Middle frontal gyrus (tissue), 1 donor: ENCODE measurements at regions not wholly inside any gene's neighbourhood (a gene's known extent, or its start where the extent isn't known, plus 50 kb on each side); places are given as distances from the start of the nearest gene placed in this dataset.
"Not testable (repeated sequence)": the region's sequence is repeated elsewhere in the genome, so short reads cannot be mapped to it uniquely, and the experiment has no call there.

Source experiments
- DNase-seq: peaks from one replicate; pipeline ENCODE4 v3.0.0-alpha.2; 2015; ENCODE audit warnings: low spot score; ENCODE audit errors: extremely low spot score

DNA sequence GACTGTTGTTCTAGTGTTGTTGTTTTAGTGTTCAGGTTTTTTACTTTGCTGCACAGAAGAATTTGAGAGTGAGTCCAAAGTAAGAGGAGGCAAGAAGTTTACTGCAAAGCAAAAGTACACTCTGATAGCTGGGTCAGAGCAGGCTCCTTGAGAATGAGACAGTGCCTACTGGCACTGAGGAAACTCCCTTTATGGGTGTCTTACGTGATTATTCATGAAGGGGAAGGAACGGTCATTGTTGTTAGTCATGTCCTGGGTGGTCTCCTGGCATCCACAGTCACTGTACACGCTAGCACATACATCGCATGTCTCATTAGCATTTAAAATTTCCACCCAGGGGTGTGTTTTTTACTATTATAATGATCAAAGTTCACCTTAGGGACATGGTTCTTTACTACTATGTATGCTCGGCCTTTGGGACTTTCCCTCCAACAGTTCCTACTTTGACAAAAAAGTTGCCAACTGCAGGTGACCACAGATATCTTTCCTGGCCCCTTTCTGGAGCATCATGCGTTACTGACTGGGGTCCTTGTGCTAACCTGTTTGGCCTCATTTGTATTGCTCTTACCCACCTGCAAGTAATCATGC is 688.9 kb upstream of the AMOT start:
- DNase-seq = no peak

DNA sequence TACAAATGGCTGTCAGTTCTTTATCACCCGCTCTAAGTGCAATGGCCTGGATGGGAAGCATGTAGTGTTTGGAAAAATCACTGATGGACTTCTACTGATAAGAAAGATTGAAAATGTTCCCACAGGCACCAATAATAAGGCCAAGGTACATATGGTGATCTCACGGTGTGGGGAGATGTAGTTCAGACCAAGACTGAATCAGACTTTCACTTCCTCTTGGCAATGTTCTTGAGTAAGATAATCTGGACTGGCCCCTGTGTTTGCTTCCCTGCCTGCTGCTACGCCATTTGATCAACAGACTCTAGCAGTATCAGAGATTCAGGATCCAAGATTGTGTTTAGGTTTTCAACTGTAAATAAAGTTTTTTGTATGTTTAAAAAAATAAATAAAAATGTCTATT is 682.2 kb upstream of the AMOT start:
- no peak for DNase-seq

DNA sequence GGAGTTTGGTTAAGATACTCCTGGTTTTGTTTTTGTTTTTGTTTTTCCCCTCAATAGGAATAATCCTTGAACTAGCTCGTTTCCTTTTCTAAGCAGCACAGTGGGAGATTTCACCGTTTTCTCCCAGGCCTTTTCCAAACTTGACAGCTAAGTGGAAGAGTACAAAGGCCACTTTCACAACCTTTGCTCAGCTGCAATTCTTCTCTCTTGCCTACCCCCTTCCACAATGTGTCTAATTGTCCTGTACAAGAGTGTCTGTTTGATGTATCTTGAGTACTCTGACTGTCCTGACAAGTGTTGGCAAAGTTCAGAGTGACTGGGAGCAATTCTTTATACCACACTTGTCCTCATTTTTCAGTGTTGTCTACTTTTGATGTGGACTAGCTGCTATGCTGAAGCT is 674.3 kb upstream of the AMOT start:
- no peak for DNase-seq

DNA sequence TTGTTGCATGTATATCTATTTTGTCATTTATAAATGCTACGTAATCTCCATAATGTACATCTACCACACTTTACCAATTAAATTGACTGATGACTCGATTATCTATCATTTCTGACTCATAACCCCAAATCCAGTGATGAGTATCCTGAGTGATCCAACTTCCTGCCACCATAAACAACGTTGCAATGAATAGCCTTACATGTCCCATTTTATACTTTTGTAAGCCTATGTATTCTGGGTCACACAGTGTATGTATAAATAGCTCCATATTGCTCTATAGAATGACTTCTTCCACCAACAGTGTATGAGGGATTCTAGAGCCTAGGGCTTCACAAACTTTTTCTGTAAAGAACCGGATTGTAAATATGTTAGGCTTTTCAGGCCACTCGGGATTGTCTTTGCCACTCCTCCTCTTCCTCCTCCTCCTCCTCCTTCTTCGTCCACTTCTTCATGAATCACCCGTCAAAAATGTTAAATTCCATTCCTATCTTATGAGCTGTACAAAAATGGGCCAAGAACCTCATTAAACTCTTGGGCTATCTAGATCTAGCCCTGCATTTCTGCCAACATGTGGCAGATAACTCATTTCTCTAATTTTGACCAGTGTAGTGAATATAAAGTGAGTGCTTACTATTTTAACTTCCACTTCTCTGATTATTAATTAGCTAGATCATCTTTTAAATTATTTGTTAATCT is 672.2 kb upstream of the AMOT start:
- no peak for DNase-seq

DNA sequence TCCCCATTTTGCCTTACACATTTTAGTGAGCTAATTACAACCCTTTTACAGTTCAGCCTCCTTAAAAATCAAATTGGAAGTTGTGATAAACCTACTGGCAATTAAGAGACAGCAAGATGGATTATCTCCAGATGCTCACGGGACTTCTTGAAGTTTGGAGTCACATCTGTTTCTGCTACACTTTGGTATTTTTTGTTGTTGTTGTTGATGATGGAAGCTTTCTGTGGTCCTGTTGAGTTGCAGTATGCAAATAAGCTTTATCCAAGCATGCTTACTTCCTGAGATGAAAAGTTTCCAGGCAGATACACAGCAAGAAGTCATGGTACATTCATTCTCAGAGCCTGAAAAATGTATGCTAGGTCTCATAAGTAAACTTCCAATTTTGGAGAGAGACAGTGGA is 670.0 kb upstream of the AMOT start:
- DNase-seq = no peak

DNA sequence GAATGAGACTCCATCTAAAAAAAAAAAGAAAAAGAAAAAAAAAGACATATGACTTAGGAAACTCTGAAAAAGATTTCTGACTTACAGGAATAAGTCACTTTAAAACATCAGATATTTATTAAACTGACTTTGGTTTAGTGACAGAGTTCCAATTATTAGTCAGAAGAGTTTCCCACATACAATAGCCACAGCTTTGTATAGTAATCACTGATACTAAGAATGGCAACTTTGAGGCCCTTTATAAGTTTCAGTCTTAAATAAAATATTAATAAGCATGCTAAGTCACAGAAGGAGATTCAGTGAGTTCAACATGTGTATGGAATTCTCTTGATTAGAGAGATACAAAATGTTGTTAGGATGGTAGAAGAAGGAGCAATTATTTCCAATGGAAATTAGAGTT is 652.3 kb upstream of the AMOT start:
- no peak for DNase-seq

DNA sequence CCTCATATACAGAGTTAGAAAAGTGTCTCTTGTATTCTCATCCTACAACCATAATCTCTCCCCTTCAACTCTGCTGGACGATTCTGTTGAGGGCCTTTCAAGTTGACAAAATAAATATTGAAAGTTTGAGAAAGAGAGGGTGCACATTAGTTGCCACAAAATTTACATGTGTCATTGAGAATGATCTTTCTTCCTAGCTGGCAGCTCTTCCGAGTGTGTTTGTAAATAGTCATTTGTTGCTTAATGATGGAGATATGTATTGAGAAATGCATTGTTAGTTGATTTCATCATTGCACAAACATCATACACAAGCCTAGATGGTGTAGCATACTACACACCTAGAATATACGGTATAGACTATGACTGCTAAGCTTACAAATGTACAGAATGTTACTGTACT is 632.8 kb upstream of the AMOT start:
- no peak for DNase-seq

DNA sequence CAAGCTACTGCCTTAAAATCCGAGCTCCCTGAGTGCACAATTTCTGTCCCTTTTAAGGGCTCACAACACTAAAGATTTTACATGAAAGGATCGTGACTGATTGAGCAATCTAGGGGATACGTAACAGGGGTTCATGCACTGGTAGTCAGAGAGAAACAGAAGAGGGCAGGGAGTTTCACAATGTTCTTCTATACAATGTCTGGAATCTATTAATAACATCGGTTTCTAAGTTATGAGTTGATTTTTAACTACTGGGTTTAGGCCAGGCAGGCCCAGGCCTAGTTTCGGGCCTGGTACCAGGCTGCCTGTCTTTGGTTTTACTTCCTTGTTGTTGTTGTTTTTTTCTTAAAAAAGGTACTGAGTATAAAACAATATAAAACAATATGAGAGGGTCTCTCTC is 632.4 kb upstream of the AMOT start:
- DNase-seq = not testable (repeated sequence)

DNA sequence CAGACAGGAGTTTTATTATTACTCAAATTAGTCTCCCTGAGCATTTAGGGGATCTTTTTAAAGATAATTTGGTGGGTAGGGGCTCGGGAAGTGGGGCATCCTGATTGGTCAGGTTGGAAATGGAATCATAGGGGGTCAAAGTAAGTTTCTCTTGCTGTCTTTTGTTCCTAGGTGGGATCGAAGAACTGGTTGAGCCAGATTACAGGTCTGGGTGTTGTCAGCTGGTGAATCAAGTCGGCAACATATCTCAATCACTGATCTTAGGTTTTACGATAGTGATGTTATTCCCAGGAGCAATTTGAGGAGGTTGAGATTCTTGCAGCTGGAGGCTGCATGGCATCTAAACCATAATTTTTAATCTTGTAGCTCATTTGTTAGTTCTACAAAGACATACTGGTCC is 629.5 kb upstream of the AMOT start:
- no peak for DNase-seq

DNA sequence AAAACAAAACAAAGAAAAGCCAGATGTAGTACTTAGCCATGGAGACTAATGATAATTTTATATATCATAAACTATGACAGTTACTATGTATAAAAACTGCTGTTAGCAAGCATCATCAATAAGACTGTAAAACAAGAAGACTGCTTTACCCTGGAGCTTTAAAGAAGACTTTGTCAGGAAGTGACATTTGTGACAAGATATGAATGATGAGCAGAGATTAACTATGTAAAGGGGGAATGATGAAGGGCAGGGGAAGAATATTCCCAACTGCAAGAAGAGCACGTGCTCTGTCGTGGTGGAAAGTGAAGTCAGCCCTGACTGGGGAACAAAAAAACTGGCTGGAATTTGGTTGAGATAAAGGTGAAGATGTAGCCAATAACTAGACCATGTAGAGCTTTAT is 617.1 kb upstream of the AMOT start:
- DNase-seq = no peak

DNA sequence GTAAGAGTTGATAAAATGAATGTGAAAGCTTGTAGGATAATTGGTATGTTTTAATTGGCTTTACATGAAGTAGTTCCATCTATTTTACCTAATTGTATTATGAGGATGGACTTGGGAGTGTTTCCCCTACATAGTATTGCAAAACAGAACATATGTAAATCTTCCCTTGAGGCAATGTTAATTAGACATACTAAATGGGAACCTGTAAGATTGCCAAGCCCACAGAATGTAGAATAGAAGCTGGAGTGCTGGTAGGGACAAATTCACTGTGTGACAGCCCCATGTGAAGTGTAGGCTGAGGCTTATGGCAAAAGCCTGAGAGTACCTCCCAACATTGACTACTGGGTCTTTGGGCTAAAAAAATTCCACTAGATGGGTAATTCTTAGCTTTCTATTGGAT is 615.0 kb upstream of the AMOT start:
- DNase-seq = no peak

DNA sequence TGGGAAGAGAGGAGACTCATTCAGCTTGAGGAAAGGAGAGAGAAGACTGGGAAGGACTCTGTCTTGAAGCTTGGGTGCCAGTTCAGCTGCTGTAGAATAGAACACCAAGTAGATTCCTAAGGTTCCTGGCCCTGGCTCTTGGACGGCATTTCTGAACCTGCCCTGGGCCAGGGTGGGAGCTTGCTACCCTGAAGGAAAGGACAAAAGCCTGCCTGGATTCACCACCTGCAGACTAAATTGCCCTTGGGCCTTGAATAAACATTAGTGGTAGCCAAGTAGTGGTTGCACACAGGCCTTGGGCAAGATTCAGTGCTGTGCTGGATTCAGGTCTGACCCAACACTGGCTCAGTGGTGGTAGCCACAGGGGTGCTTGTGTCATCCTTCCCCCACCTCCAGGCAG is 588.4 kb upstream of the AMOT start:
- no peak for DNase-seq

DNA sequence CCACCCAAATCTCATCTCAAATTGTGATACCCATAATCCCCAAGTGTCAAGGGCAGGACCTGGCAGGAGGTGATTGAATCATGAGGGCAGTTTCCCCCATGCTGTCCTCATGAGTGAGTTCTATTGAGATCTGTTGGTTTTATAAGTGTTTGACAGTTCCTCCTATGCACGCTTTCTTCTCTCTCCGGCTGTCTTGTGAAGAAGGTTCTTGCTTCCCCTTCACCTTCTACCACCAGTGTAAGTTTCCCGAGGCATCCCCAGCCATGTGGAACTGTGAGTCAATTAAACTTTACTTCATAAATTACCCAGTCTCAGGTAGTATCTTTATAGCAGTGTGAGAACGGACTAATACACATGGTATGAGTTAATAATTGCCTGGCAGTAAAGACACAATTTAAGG is 581.7 kb upstream of the AMOT start:
- no peak for DNase-seq

DNA sequence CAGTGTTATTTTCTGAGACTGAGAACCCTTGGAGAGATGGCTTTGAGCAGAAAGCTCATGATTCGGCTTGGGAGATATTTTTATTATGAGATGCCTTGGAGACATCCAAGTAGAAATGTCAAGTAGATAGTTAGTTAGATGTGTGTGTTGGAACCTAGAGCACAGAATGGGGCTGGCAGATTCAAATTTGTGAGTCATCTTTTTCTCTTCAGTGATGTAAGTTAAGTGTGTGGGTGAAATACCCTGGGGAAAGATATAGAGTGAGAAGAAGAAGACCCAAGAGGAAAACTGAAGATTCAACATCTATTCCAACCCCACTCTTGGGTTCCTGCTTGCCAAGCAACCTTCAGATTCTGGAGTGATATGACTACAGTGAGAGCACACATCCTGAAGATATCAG is 580.8 kb upstream of the AMOT start:
- no peak for DNase-seq

DNA sequence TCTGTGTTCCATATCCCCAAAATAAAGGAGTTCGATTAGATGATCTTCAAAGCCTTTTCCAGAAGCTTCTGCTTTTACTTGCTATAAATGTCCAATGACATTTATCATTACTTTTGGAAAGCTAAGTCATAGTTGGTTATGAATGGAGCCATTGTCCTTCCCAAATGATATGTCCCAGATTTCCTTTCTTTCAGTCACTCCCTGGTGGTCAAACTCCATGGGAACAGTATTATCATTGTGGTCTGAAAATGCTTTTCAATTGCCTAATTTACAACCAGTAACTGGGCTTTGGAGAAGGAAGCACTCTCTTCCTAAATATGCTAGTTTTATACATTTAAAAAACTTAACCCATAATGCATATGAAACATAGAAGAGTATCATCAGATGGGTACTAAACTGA is 571.5 kb upstream of the AMOT start:
- DNase-seq = no peak

DNA sequence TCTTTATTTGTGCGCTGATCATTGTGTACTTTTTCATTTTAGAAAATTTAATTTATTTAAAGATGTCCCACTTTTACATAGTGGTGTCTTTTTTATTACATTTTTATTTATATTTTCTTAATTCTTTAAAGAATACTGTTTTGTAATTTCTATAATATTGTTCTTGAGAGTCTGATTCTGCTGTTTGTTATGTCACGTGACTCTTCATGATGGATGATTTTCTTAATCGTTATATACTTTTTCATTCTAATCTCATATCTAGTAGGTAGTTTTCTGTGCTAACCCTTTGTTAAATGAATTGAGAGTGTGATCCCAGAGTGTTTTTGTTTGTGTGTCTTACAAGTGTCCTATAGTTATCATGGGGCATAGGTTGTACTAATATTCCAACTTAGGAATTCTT is 568.2 kb upstream of the AMOT start:
- DNase-seq = no peak

DNA sequence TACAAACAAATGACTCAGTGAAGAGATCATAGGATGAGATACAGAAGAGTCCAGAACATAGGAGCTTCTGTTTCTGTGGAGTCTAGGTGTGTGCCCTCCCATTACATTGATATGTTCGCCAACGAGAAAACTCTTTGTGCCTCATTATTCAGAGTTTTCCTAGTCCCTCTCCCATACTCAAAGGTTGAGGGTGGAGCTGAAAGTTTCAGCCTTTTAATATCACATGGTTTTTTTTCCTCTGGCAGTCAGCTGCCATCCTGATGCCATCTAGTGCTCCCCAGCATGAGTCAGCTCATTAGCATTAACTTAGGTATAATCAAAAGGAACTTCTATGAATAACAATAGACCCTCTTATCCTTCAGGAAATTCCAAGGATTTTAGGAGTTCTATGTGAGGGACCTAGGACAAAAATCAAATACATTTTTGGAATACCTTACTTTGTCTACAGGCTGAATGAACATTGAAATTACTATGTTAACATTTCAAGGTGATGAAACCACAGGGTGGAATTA is 559.6 kb upstream of the AMOT start:
- no peak for DNase-seq

DNA sequence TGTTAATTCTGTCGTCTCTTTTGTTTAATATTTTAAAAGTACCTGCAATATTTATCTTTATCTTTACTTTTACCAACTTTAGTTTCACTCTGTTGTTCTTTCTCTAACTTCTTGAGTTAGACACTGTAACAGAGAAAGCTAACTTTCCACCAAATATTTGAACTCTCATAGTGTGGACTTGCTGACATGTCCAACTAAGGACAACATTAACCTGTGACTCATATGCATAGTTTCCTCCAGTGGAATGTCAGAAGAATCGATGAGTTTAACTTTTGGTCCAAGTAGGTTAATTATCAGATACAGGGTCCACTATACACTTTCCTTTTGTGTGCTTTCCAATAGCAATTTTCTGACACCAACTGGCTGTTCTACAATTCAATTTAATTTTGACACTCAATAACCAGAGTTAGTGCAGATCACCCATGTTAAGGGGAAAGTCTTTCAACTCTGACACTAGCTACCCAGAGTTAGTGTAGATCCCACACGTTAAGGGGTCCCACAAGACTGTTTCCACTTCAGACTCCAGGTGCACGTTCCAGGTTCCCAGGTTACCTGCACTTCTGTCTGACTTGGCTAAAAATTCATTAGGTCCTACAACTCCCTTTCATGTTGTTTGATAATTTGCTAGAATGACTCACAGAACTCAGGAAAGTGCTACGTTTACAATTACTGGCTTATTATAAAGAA is 559.0 kb upstream of the AMOT start:
- DNase-seq = no peak

DNA sequence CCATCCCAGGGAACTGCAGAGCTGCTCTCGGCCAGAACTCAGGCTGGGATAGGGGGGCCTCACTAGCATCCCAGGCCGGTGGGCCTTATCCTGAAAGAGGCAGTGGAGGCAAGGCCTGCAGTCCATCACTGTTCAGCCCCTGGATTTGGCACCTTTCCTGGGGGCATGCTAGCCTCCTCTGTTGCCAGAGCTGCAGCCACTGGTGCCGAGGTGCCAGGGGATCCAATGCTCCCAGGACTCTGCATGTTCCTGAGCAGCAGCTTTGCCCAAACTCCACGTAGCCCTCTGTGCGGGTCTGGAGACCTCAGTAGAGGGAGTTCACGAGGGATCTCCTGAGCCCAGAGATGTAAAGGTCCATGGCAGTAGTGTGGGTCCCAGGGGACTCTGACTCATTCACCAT is 551.7 kb upstream of the AMOT start:
- no peak for DNase-seq

DNA sequence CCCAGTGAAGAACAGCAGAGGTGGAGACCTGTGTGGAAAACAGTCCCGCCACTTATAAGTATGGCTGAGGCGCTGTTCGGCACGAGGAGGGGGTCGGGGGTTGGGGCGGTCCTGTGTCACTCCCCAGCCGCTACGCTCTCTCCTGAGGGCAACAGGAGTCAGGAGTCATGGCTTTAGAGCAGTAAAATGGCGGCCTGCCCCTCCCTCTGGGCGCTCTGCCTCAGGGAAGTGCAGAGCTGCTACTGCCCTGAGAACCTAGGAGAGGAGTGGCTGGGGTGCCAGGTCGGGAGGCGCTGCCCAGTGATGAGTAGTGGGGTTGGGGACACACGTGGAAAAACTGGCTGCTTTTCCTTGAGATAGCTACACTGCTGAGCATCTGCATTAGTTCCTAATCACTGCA is 551.2 kb upstream of the AMOT start:
- no peak for DNase-seq

DNA sequence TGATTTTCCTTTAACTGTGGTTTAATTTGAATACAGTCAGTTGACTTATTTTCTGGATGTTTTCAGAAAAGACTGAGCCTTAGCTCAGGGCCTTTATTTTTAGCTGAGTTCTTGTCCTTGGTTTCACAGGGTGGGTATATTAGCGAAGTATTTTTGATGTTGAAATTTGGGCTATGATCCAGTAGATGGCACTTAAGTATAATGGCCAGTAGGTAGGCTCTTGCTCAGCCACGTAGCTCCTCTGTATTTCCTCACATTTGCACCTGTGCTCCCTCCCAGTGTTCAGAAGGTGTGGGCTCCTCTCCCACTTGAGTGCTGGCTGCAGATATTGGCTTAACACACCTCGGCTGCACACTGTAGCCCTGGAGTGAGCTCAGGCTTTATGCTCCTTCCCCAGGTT is 549.9 kb upstream of the AMOT start:
- DNase-seq = no peak

DNA sequence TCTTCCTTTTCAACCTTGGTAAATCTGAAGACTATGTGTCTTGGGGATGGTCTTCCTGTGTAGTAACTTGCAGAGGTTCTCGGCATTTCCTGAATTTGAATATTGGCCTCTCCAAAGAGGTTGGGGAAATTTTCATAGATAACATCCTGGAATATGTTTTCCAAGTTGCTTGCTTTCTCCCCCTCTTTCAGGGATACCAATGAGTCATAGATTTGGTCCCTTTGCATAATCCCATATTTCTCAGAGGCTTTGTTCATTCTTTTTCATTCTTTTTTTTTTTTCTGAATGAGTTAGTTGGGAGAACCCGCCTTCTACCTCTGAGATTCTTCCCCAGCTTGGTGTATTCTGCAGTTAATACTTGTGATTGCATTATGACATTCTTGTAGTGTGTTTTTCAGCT is 549.2 kb upstream of the AMOT start:
- no peak for DNase-seq

DNA sequence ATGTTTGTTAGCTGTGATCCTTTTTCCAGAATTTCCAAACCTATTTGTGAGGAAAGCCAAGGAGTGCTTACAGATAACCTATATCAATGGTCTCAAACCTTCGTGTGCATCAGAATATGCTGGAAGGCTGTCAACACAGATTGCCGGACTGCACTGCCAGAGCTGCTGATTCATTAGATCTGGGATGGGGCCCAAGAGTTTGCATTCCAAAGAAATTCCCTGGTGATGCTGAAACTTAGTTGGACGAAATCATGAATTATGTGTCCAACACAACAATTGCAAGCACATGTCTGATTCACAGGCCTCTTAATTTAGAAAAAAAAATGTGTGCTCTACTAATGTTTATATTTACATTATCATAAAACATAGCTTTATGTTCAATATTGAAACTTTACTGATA is 544.0 kb upstream of the AMOT start:
- DNase-seq = peak; percentile 3
